ENCODE measurements at regions not wholly inside any gene's neighbourhood (a gene's known extent, or its start where the extent isn't known, plus 50 kb on each side); places are given as distances from the start of the nearest gene placed in this dataset.
A peak's percentile ranks its signal among the peaks of the same experiment; 100 is the strongest.

DNA sequence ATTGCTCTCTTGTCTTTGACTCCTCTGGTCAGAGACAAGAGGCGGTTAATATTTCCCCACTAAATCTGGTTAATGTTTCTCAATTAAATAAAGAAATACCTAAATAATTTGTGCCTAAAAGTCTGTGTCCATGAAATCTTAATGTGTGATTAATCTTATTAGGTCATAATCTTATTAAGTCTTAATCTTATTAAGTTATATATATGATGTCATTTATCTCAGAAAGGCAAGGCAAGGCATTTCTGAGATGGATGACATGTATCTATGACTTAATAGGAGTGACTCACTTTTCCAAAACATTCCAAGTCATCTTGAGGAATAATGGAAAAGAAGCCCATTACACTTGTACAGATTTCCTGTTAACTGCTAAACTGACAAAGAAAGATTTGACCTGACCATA lies 74.7 kb downstream of the TRAM1L1 start:
- Histone ChIP-seq H3K4me1 (ENCODE audit: control insufficient read depth, insufficient read depth, low read length) (no peaks in the 10 kb centered on the region), H3K4me3 (ENCODE audit: low read depth, low read length) (no peak overlapping the region), H3K27ac (ENCODE audit: extremely low read depth, low read depth, low read length) (no peak overlapping the region), H3K9me3 (ENCODE audit: control insufficient read depth, insufficient read depth, low read depth, low read length) (no peaks in the 10 kb centered on the region), H3K36me3 (ENCODE audit: control insufficient read depth in 2 of 2, insufficient read depth in 1 of 2, low read length in 2 of 2) (no peaks in the 10 kb centered on the region)
- ChIA-PET CTCF (no interaction called here), POLR2A (no interaction called here)
- TF ChIP-seq, protein P1, sequence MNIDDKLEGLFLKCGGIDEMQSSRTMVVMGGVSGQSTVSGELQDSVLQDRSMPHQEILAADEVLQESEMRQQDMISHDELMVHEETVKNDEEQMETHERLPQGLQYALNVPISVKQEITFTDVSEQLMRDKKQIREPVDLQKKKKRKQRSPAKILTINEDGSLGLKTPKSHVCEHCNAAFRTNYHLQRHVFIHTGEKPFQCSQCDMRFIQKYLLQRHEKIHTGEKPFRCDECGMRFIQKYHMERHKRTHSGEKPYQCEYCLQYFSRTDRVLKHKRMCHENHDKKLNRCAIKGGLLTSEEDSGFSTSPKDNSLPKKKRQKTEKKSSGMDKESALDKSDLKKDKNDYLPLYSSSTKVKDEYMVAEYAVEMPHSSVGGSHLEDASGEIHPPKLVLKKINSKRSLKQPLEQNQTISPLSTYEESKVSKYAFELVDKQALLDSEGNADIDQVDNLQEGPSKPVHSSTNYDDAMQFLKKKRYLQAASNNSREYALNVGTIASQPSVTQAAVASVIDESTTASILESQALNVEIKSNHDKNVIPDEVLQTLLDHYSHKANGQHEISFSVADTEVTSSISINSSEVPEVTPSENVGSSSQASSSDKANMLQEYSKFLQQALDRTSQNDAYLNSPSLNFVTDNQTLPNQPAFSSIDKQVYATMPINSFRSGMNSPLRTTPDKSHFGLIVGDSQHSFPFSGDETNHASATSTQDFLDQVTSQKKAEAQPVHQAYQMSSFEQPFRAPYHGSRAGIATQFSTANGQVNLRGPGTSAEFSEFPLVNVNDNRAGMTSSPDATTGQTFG (tag by site-specific recombination; IDR thresholded peaks at IDR 0.05; ENCODE audit: borderline replicate concordance): no peak
- TF ChIP-seq ZNF292 (tag by site-specific recombination; IDR thresholded peaks at IDR 0.05; ENCODE audit: borderline replicate concordance, low read depth): no peak
- TF ChIP-seq, protein P2, sequence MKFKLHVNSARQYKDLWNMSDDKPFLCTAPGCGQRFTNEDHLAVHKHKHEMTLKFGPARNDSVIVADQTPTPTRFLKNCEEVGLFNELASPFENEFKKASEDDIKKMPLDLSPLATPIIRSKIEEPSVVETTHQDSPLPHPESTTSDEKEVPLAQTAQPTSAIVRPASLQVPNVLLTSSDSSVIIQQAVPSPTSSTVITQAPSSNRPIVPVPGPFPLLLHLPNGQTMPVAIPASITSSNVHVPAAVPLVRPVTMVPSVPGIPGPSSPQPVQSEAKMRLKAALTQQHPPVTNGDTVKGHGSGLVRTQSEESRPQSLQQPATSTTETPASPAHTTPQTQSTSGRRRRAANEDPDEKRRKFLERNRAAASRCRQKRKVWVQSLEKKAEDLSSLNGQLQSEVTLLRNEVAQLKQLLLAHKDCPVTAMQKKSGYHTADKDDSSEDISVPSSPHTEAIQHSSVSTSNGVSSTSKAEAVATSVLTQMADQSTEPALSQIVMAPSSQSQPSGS (tag by site-specific recombination; IDR thresholded peaks at IDR 0.05; ENCODE audit: low read depth): peak; percentile 40; the same call in 1 of the 2 replicates

DNA sequence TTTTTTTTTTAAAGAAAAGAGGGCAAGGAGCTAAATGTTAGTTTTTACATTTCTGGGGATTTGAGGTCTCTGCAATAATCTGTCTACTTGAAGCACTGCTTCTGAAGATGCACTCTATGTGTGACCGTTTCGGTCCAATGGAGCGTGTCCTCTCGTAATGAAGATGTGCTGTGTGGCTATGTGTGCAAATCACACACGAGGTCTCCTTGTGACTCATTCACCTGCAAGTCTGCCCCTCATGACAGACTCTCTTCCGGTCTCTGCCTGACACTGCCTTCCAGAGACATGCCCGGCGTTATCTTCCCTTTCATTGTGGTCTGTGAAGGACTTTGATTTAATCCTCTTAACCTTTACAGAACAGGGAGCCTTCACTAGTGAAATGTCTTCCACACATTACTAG lies 84.3 kb downstream of the TRAM1L1 start:
- CTCF ChIA-PET: no interaction called here
- no peaks in the 10 kb centered on the region for H3K9me3 ChIP-seq (ENCODE audit: control insufficient read depth, insufficient read depth, low read depth, low read length)
- TF ChIP-seq REPIN1 (tag by site-specific recombination; IDR thresholded peaks at IDR 0.05; ENCODE audit: low read depth) (no peak), HOXD13 (CRISPR knock-in tag; IDR thresholded peaks at IDR 0.05; ENCODE audit: borderline replicate concordance) (no peak), KLF9 (tag by site-specific recombination; IDR thresholded peaks at IDR 0.05; ENCODE audit: low read depth) (no peak), BCL11A (tag by site-specific recombination; IDR thresholded peaks at IDR 0.05; ENCODE audit: low read depth) (no peak), ZNF350 (tag by site-specific recombination; IDR thresholded peaks at IDR 0.05) (no peak), SP2 (tag by site-specific recombination; IDR thresholded peaks at IDR 0.05) (no peak), ZNF521 (tag by site-specific recombination; IDR thresholded peaks at IDR 0.05) (no peak), ZNF544 (tag by site-specific recombination; IDR thresholded peaks at IDR 0.05) (no peak), ZSCAN16 (tag by site-specific recombination; IDR thresholded peaks at IDR 0.05) (no peak), YY1 (tag by site-specific recombination; IDR thresholded peaks at IDR 0.05) (no peak), ZBTB17 (tag by site-specific recombination; IDR thresholded peaks at IDR 0.05) (no peak), KLF7 (tag by site-specific recombination; IDR thresholded peaks at IDR 0.05; ENCODE audit: borderline replicate concordance) (no peak), ZNF214 (tag by site-specific recombination; IDR thresholded peaks at IDR 0.05; ENCODE audit: borderline replicate concordance) (no peak)
- TF ChIP-seq, protein P3, sequence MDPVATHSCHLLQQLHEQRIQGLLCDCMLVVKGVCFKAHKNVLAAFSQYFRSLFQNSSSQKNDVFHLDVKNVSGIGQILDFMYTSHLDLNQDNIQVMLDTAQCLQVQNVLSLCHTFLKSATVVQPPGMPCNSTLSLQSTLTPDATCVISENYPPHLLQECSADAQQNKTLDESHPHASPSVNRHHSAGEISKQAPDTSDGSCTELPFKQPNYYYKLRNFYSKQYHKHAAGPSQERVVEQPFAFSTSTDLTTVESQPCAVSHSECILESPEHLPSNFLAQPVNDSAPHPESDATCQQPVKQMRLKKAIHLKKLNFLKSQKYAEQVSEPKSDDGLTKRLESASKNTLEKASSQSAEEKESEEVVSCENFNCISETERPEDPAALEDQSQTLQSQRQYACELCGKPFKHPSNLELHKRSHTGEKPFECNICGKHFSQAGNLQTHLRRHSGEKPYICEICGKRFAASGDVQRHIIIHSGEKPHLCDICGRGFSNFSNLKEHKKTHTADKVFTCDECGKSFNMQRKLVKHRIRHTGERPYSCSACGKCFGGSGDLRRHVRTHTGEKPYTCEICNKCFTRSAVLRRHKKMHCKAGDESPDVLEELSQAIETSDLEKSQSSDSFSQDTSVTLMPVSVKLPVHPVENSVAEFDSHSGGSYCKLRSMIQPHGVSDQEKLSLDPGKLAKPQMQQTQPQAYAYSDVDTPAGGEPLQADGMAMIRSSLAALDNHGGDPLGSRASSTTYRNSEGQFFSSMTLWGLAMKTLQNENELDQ (tag by site-specific recombination; IDR thresholded peaks at IDR 0.05; ENCODE audit: low read depth): no peak
- TF ChIP-seq, protein P4, sequence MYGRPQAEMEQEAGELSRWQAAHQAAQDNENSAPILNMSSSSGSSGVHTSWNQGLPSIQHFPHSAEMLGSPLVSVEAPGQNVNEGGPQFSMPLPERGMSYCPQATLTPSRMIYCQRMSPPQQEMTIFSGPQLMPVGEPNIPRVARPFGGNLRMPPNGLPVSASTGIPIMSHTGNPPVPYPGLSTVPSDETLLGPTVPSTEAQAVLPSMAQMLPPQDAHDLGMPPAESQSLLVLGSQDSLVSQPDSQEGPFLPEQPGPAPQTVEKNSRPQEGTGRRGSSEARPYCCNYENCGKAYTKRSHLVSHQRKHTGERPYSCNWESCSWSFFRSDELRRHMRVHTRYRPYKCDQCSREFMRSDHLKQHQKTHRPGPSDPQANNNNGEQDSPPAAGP (tag by site-specific recombination; IDR thresholded peaks at IDR 0.05): no peak
- TF ChIP-seq, protein P5, sequence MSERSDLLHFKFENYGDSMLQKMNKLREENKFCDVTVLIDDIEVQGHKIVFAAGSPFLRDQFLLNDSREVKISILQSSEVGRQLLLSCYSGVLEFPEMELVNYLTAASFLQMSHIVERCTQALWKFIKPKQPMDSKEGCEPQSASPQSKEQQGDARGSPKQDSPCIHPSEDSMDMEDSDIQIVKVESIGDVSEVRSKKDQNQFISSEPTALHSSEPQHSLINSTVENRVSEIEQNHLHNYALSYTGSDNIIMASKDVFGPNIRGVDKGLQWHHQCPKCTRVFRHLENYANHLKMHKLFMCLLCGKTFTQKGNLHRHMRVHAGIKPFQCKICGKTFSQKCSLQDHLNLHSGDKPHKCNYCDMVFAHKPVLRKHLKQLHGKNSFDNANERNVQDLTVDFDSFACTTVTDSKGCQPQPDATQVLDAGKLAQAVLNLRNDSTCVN (tag by site-specific recombination; optimal IDR thresholded peaks at IDR 0.05): no peak
- TF ChIP-seq, protein P6, sequence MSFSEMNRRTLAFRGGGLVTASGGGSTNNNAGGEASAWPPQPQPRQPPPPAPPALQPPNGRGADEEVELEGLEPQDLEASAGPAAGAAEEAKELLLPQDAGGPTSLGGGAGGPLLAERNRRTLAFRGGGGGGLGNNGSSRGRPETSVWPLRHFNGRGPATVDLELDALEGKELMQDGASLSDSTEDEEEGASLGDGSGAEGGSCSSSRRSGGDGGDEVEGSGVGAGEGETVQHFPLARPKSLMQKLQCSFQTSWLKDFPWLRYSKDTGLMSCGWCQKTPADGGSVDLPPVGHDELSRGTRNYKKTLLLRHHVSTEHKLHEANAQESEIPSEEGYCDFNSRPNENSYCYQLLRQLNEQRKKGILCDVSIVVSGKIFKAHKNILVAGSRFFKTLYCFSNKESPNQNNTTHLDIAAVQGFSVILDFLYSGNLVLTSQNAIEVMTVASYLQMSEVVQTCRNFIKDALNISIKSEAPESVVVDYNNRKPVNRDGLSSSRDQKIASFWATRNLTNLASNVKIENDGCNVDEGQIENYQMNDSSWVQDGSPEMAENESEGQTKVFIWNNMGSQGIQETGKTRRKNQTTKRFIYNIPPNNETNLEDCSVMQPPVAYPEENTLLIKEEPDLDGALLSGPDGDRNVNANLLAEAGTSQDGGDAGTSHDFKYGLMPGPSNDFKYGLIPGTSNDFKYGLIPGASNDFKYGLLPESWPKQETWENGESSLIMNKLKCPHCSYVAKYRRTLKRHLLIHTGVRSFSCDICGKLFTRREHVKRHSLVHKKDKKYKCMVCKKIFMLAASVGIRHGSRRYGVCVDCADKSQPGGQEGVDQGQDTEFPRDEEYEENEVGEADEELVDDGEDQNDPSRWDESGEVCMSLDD (tag by site-specific recombination; IDR thresholded peaks at IDR 0.05): no peak

More for the DNA sequence above, 84.3 kb downstream of the TRAM1L1 start:
- no peaks in the 10 kb centered on the region for H3K4me1 ChIP-seq (ENCODE audit: control insufficient read depth, insufficient read depth, low read length)
- POLR2A ChIA-PET: no interaction called here
- no peaks in the 10 kb centered on the region for H3K36me3 ChIP-seq (ENCODE audit: control insufficient read depth in 2 of 2, insufficient read depth in 1 of 2, low read length in 2 of 2)
- no peak overlapping the region for H3K27ac ChIP-seq (ENCODE audit: extremely low read depth, low read depth, low read length)
- no peak overlapping the region for H3K4me3 ChIP-seq (ENCODE audit: low read depth, low read length)
